Loucy (cell line): ENCODE measurements at regions not wholly inside any gene's neighbourhood (a gene's known extent, or its start where the extent isn't known, plus 50 kb on each side); places are given as distances from the start of the nearest gene placed in this dataset.

ENCODE experiments used
- H2AFZ ChIP-seq: fragments of 200-600 bp; sonication (generic); 2 replicates; pipeline ENCODE4 v1.6.0; 2016; ENCODE audit warnings: antibody characterized with exemption, mild to moderate bottlenecking, low read length, moderate library complexity
- H3F3A ChIP-seq: fragments of 200-600 bp; 2 replicates; pipeline ENCODE4 v1.6.0; 2016; ENCODE audit warnings: antibody characterized with exemption, low read depth, mild to moderate bottlenecking
- H3K27me3 ChIP-seq: fragments of 200-600 bp; sonication (generic); 2 replicates; pipeline ENCODE4 v1.6.1; 2014; ENCODE audit warnings: low read length, mild to moderate bottlenecking; ENCODE audit not compliant: insufficient read depth, poor library complexity, severe bottlenecking
- H3K36me3 ChIP-seq: fragments of 200-600 bp; sonication (generic); 2 replicates; pipeline ENCODE4 v1.6.1; 2016; ENCODE audit warnings: low read length; ENCODE audit not compliant: insufficient read depth
- H3K4me1 ChIP-seq: fragments of 200-600 bp; sonication (generic); 2 replicates; pipeline ENCODE4 v1.5.1; 2014; ENCODE audit warnings: low read length, mild to moderate bottlenecking; ENCODE audit not compliant: insufficient read depth, poor library complexity, severe bottlenecking
- H3K4me2 ChIP-seq: fragments of 200-600 bp; sonication (generic); 2 replicates; pipeline ENCODE4 v1.6.0; 2014; ENCODE audit warnings: antibody characterized with exemption, low read length, low read depth, mild to moderate bottlenecking; ENCODE audit not compliant: poor library complexity, severe bottlenecking
- H3K4me3 ChIP-seq: fragments of 200-600 bp; sonication (generic); 2 replicates; pipeline ENCODE4 v1.5.1; 2014; ENCODE audit warnings: low read length, mild to moderate bottlenecking, mixed read lengths; ENCODE audit not compliant: poor library complexity, severe bottlenecking
- H3K79me2 ChIP-seq: fragments of 200-600 bp; sonication (generic); 2 replicates; pipeline ENCODE4 v1.6.1; 2014; ENCODE audit warnings: low read length; ENCODE audit not compliant: insufficient read depth
- H3K9ac ChIP-seq: fragments of 200-600 bp; sonication (generic); 2 replicates; pipeline ENCODE4 v1.6.0; 2014; ENCODE audit warnings: mild to moderate bottlenecking, low read depth, low read length, moderate library complexity; ENCODE audit not compliant: poor library complexity, severe bottlenecking
- H3K9me2 ChIP-seq: fragments of 200-600 bp; sonication (generic); replicated peaks from 2 replicates; pipeline ENCODE4 v1.6.1; 2016; ENCODE audit warnings: low read depth, low read length, mixed read lengths
- H3K9me3 ChIP-seq: fragments of 200-600 bp; sonication (generic); 2 replicates; pipeline ENCODE4 v1.6.1; 2014; ENCODE audit warnings: mild to moderate bottlenecking, antibody characterized with exemption, low read length, low read depth; ENCODE audit not compliant: insufficient read depth
- H4K20me1 ChIP-seq: fragments of 200-600 bp; sonication (generic); 2 replicates; pipeline ENCODE4 v1.6.0; 2014; ENCODE audit warnings: antibody characterized with exemption, low read length, mild to moderate bottlenecking; ENCODE audit not compliant: insufficient read depth, poor library complexity, severe bottlenecking
- EZH2phosphoT487 ChIP-seq: fragments of 200-600 bp; IDR thresholded peaks from 2 replicates; pipeline ENCODE4 v1.6.1; 2018; ENCODE audit warnings: antibody characterized with exemption, mild to moderate bottlenecking, moderate library complexity, borderline replicate concordance
- TF ChIP-seq, protein P1 (sequence below): fragments of 200-600 bp; sonication (generic); conservative IDR thresholded peaks from 2 replicates; pipeline ENCODE4 v1.5.1; 2014; ENCODE audit warnings: mild to moderate bottlenecking, antibody characterized with exemption, low read length

DNA sequence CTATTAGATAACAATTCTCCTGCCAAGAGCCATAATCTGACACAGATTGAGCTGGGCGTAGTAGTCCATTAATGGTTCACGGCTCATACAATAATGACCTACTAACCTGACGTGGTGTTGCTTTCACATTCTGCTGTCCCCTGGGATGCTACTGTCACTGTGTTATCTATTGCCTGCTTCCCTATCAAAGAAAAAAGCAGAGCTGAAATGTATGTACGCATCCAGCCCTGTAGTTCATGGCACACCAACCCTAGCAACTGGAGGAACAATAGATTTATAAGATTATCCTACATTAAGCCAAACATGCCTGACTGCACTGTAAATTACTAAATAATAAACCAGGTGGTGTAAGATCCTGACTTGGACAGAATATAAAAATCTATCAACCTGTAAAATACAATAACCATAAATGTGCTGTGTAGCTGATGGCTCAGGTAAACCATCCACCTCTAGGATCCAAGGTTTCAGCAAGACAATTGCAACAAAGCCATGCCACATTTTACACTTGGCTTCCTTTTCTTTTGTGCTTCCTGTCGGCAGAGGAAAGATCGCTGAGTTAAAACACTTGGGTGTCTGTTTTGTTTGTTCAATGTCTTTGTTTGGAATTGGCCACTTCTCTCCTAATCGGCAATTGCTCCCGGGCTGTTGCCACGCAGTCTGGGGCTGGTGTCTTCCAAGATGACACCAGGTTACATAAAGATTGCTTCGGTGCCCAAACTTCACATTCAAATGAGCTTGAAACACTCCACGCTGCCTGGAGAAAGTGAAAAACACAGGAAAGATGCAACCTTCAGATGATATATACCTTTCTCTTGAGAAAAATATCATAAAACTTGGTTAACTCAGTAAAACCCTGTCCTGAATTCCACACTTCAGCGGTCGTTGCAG lies 143.9 kb upstream of the MGMT start:
- TF ChIP-seq, protein P1, sequence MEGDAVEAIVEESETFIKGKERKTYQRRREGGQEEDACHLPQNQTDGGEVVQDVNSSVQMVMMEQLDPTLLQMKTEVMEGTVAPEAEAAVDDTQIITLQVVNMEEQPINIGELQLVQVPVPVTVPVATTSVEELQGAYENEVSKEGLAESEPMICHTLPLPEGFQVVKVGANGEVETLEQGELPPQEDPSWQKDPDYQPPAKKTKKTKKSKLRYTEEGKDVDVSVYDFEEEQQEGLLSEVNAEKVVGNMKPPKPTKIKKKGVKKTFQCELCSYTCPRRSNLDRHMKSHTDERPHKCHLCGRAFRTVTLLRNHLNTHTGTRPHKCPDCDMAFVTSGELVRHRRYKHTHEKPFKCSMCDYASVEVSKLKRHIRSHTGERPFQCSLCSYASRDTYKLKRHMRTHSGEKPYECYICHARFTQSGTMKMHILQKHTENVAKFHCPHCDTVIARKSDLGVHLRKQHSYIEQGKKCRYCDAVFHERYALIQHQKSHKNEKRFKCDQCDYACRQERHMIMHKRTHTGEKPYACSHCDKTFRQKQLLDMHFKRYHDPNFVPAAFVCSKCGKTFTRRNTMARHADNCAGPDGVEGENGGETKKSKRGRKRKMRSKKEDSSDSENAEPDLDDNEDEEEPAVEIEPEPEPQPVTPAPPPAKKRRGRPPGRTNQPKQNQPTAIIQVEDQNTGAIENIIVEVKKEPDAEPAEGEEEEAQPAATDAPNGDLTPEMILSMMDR: no peak
- no peak for TF ChIP-seq EZH2phosphoT487
- no peak overlapping the region for H2AFZ ChIP-seq
- no peaks in the 10 kb centered on the region for H3K9me3 ChIP-seq
- no peaks in the 10 kb centered on the region for H3K79me2 ChIP-seq
- H3K9ac ChIP-seq: no peak overlapping the region
- H3K27me3 ChIP-seq: no peaks in the 10 kb centered on the region
- H4K20me1 ChIP-seq: no peaks in the 10 kb centered on the region
- H3F3A ChIP-seq: no peaks in the 10 kb centered on the region
- no peaks in the 10 kb centered on the region for H3K9me2 ChIP-seq
- H3K4me1 ChIP-seq: peaks cover 2% of the 10 kb centered on the region
- H3K4me3 ChIP-seq: no peak overlapping the region
- H3K36me3 ChIP-seq: no peaks in the 10 kb centered on the region
- H3K4me2 ChIP-seq: no peak overlapping the region

GRCh38 chr10:129323879-129324278 lies 143.2 kb upstream of the MGMT start:
- H3K27me3 ChIP-seq: no peaks in the 10 kb centered on the region
- H3K9me2 ChIP-seq: no peaks in the 10 kb centered on the region
- no peaks in the 10 kb centered on the region for H3F3A ChIP-seq
- H4K20me1 ChIP-seq: no peaks in the 10 kb centered on the region
- peaks cover 2% of the 10 kb centered on the region for H3K4me1 ChIP-seq
- TF ChIP-seq EZH2phosphoT487: no peak
- TF ChIP-seq, protein P1: no peak
- no peak overlapping the region for H3K4me2 ChIP-seq
- no peak overlapping the region for H3K4me3 ChIP-seq
- no peaks in the 10 kb centered on the region for H3K9me3 ChIP-seq
- no peaks in the 10 kb centered on the region for H3K79me2 ChIP-seq
- H3K36me3 ChIP-seq: no peaks in the 10 kb centered on the region
- H2AFZ ChIP-seq: no peak overlapping the region
- H3K9ac ChIP-seq: no peak overlapping the region

GRCh38 chr10:129325893-129326292 lies 141.1 kb upstream of the MGMT start:
- H4K20me1 ChIP-seq: no peaks in the 10 kb centered on the region
- no peaks in the 10 kb centered on the region for H3K79me2 ChIP-seq
- H3F3A ChIP-seq: no peaks in the 10 kb centered on the region
- no peak overlapping the region for H3K4me2 ChIP-seq
- peaks cover 2% of the 10 kb centered on the region for H3K4me1 ChIP-seq
- no peaks in the 10 kb centered on the region for H3K27me3 ChIP-seq
- H3K36me3 ChIP-seq: no peaks in the 10 kb centered on the region
- no peaks in the 10 kb centered on the region for H3K9me3 ChIP-seq
- H3K9me2 ChIP-seq: no peaks in the 10 kb centered on the region
- H3K4me3 ChIP-seq: no peak overlapping the region
- H2AFZ ChIP-seq: no peak overlapping the region
- no peak for TF ChIP-seq EZH2phosphoT487
- TF ChIP-seq, protein P1: no peak
- no peak overlapping the region for H3K9ac ChIP-seq
